GM19455 (cell line): ENCODE measurements at regions not wholly inside any gene's neighbourhood (a gene's known extent, or its start where the extent isn't known, plus 50 kb on each side); places are given as distances from the start of the nearest gene placed in this dataset.

Experiments used
- ATAC-seq: cut with Tn5 transposase; IDR thresholded peaks from one replicate; pipeline ENCODE4 v1.9.1; 2021; ENCODE audit not compliant: unreplicated experiment

GRCh38 chr4:184942444-184943425, 75.6 kb upstream of the HELT start:
- no peak for ATAC-seq

- ATAC-seq, result no peak
These were observed 69.3 kb upstream of the HELT start for GRCh38 chr4:184949020-184949419.

DNA sequence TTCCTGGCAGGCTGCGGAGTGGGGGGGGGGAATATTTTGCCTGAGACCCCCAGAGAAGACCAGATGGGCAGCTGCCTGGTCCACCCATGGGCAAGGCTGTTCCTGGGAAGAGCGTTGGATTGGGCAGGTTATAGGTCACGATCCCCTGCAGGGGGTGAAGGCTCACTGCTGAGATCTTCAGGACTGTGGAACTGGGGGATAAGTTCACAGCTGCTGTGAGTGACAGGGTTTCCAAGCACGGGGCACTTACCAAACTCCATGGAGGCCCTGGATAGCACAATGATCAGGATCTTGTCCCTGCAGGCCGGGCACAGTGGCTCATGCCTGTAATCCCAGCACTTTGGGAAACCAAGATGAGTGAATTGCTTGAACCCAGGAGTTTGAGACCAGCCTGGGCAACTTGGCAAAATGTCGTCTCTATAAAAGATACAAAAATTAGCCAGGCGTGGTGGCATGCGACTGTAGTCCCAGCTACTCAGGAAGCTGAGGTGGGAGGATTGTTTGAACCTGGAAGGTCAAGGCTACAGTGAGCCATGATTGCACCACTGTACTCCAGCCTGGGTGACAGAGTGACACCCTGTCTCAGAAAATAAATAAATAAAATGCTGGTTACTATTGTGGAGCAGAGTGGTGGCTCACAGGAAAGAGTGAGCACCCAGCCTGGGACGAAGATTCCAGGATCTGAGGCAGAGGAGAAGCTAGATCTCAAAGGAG, 68.0 kb upstream of the HELT start:
- ATAC-seq, result no peak

DNA sequence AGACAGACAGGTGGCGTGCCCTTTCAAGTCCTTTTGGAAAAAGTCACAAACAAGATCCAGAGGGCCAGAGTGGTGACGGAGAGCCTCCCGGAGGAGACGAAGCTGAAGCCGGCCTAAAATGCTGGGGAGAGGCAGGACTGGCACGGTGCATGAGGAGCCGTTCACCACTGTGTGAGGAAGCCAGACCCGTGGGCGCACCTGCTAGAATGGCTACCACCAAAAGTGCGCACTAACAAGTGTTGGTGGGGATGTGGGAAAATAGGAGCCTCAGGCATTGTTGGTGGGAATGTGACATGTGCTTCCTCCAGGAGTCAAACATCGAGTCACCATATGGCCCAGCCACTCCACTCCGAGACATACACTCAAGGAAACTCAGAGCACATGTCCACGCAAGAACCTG, 67.4 kb upstream of the HELT start:
- ATAC-seq, result no peak

GRCh38 chr4:184951668-184952160, 66.6 kb upstream of the HELT start:
- no peak for ATAC-seq

- no peak for ATAC-seq
These were observed 65.8 kb upstream of the HELT start for GRCh38 chr4:184952522-184952921.

DNA sequence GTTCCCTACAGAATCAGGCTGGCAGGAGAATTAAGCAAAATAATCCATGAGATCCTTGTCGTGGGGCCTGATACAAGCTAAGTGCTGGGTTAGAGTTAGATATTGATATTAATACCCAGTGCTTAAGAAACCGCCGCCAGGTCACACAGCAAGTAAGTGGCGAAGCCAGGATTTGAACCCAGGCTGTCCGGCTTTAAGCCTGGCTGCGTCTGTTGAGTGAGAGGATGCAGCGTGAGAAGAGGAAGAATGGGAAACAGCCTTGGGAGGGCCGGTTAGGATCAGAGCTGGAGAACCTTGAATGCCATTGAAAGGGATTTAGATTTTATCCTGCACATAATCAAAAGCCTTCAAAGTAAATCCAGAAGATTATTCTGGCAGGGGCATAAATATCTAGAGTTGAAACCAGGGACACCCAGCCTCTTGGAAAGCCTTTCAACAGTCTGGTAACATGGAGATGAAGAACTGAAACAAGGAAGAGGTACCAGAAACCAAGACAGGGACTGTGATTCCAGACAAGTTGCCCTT, 64.8 kb upstream of the HELT start:
- no peak for ATAC-seq

DNA sequence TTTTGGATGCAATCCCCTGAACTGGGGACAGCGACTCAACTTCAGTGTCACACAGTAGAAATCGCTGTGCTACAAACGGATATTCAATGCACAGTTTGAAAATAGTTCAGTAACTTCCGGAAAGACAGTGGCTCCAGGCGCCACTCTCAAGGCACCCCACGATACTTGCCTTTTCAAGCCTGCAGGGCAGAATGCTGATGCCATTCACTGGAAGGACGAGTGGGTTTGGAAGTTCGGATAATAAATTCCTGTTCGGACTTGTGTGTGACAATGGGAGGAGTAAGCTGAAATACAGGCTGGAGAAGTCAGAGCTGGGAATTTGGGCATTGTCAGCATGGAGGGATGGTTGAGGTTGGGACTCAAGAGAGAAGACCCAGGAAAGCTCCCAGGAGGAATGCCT, 64.3 kb upstream of the HELT start:
- no peak for ATAC-seq

GRCh38 chr4:184954482-184954881, 63.8 kb upstream of the HELT start:
- no peak for ATAC-seq

DNA sequence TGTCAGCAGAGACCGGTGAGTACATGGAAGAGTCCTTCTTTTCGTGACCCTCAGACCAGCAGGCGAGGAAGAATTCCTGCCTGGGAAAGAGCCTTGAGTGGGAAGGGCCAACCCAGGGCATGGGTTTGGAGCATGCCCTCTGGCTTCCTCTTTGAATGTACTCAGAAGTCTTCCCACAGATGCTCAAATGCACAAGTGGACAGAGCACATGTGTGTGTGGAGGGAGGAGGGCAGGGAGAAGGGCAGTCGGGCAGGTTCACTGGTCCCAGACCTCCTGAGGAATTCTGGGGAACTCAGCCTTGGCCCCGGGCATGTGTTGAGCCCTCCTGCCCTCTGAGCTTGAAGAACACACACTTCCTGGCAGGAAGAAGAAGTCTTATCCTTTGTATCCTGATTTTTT, 63.2 kb upstream of the HELT start:
- ATAC-seq, result no peak

- no peak for ATAC-seq
These were observed 62.7 kb upstream of the HELT start for GRCh38 chr4:184955636-184956035.

DNA sequence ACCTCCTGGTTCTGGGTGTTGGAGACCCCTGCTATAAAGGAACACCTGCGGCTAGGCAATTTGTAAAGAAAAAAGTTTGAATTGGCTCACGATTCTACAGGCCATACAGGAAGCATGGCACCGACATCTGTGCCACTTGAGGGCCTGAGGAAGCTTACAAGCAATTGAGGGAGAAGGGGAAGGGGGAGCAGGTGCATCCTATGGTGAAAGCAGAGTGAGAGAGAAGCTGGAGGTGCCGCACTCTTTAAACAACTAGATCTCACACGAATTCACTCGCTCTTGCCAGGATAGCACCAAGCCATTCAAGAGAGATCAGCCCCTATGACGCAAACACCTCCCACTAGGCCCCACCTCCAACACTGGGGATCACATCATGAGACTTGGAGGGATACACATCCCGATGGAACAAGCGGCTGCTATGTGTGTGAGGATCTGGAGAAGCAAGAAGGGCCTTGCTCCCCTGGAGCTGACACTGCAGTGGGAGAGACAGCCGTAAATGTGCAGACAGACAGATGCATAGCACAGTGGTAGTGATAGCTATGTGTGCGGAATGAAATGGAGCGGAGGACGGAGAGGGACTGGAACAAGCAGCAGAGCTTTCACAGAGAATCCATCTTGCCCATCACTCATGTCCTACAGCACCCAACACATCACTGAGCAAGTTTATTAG, 60.7 kb upstream of the HELT start:
- no peak for ATAC-seq

DNA sequence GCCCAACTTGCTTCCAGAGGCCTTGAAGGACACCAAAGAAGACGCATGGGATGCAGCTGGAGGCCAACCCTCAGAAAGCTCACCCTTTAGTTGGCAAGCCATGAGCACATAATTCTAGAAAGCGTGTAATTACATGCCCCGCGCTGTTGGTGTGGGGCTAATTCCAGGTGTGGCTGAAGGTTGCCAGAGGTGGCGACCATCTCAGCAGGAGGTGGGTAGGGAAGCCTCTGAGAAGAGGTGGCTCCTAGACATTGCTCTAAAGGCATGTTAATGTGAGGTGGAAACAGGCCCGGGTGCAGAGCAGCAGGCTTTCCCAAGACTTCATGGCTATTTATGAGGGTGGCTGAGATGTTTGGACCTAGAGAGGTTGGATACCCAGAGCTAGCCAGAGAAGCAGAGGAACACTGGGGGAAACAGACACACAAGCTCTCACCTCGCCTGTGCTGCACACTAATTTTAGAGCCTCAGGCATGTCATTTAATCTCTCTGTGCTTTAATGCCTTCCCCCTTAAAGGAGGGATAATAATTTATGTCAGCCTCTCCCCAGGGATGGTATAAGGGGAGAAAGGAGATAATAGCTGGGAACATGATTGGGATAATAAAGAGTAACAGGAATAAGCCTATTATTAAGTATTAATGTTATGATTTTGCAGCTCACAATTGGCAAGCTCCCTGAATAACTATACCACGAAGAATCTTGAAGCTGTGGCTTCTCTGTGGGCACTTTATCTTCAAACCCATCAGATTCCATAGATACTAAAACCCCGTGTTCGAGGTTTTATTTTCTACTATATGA, 60.0 kb upstream of the HELT start:
- ATAC-seq, result no peak

- ATAC-seq, result no peak
These were observed 59.4 kb upstream of the HELT start for GRCh38 chr4:184958923-184959210.

GRCh38 chr4:184959309-184959708, 59.0 kb upstream of the HELT start:
- ATAC-seq, result no peak

DNA sequence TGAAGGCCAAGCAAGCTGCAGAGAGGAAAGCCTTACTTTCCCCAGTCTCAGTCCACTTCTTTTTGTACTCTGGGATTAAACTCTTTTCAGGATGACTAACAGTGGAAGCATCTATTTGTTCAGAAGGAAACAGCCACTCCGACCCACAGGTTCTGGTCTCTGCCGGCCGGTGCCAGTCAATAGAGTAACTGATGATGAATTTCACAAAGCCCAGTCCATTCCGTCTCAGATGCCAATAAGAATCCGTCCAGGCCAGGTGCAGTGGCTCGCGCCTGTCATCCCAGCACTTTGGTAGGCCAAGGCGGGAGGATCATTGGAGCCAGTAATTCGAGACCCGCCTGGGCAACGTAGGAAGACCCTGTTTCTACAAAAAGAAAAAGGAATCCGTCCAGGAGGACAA, 58.5 kb upstream of the HELT start:
- no peak for ATAC-seq

- no peak for ATAC-seq
These were observed 57.8 kb upstream of the HELT start for GRCh38 chr4:184960505-184960971.

- no peak for ATAC-seq
These were observed 56.6 kb upstream of the HELT start for GRCh38 chr4:184961660-184962059.

- ATAC-seq, result no peak
These were observed 56.1 kb upstream of the HELT start for GRCh38 chr4:184962125-184962638.
